Rectal smooth muscle tissue (tissue), 1 donor: ENCODE measurements at regions not wholly inside any gene's neighbourhood (a gene's known extent, or its start where the extent isn't known, plus 50 kb on each side); places are given as distances from the start of the nearest gene placed in this dataset.

Experiments used
- H3K27ac ChIP-seq: one replicate; pipeline ENCODE4 v1.7.0; 2013; ENCODE audit warnings: low read depth, low read length, inconsistent platforms
- H3K27me3 ChIP-seq: one replicate; pipeline ENCODE4 v1.7.0; 2013; ENCODE audit warnings: low read length; ENCODE audit not compliant: control insufficient read depth, insufficient read depth
- H3K36me3 ChIP-seq: one replicate; pipeline ENCODE4 v1.7.0; 2013; ENCODE audit warnings: low read length; ENCODE audit not compliant: control insufficient read depth, insufficient read depth
- H3K4me1 ChIP-seq: one replicate; pipeline ENCODE4 v1.7.0; 2013; ENCODE audit warnings: low read length; ENCODE audit not compliant: control insufficient read depth, insufficient read depth
- H3K4me3 ChIP-seq: one replicate; pipeline ENCODE4 v1.7.0; 2013; ENCODE audit warnings: low read length
- H3K9ac ChIP-seq: one replicate; pipeline ENCODE4 v1.7.0; 2013; ENCODE audit warnings: low read length

- Histone ChIP-seq H3K27ac (no peak overlapping the region), H3K27me3 (no peaks in the 10 kb centered on the region), H3K9ac (no peak overlapping the region), H3K36me3 (no peaks in the 10 kb centered on the region), H3K4me1 (no peaks in the 10 kb centered on the region), H3K4me3 (no peak overlapping the region)
These were observed 126.3 kb downstream of the SLC25A47 start for GRCh38 chr14:100449225-100449987.

GRCh38 chr14:100450049-100450448, 126.9 kb downstream of the SLC25A47 start:
- no peaks in the 10 kb centered on the region for H3K36me3 ChIP-seq
- H3K27ac ChIP-seq: no peak overlapping the region
- H3K4me1 ChIP-seq: no peaks in the 10 kb centered on the region
- H3K4me3 ChIP-seq: no peak overlapping the region
- H3K27me3 ChIP-seq: no peaks in the 10 kb centered on the region
- H3K9ac ChIP-seq: no peak overlapping the region

GRCh38 chr14:100450736-100451135, 127.6 kb downstream of the SLC25A47 start:
- Histone ChIP-seq H3K4me1 (no peaks in the 10 kb centered on the region), H3K27me3 (no peaks in the 10 kb centered on the region), H3K36me3 (no peaks in the 10 kb centered on the region), H3K4me3 (no peak overlapping the region), H3K27ac (no peak overlapping the region), H3K9ac (no peak overlapping the region)

GRCh38 chr14:100451264-100451663, 128.1 kb downstream of the SLC25A47 start:
- Histone ChIP-seq H3K36me3 (no peaks in the 10 kb centered on the region), H3K4me1 (no peaks in the 10 kb centered on the region), H3K27ac (no peak overlapping the region), H3K4me3 (no peak overlapping the region), H3K27me3 (no peaks in the 10 kb centered on the region), H3K9ac (no peak overlapping the region)

- Histone ChIP-seq H3K9ac (no peak overlapping the region), H3K4me1 (no peaks in the 10 kb centered on the region), H3K27ac (no peak overlapping the region), H3K36me3 (no peaks in the 10 kb centered on the region), H3K27me3 (no peaks in the 10 kb centered on the region), H3K4me3 (no peak overlapping the region)
These were observed 130.8 kb downstream of the SLC25A47 start for GRCh38 chr14:100453930-100454329.

- Histone ChIP-seq H3K4me3 (no peak overlapping the region), H3K27ac (no peak overlapping the region), H3K27me3 (no peaks in the 10 kb centered on the region), H3K4me1 (no peaks in the 10 kb centered on the region), H3K9ac (no peak overlapping the region), H3K36me3 (no peaks in the 10 kb centered on the region)
These were observed 131.3 kb downstream of the SLC25A47 start for GRCh38 chr14:100454437-100454836.

- no peak overlapping the region for H3K9ac ChIP-seq
- H3K4me3 ChIP-seq: no peak overlapping the region
- no peaks in the 10 kb centered on the region for H3K36me3 ChIP-seq
- no peaks in the 10 kb centered on the region for H3K4me1 ChIP-seq
- H3K27ac ChIP-seq: no peak overlapping the region
- H3K27me3 ChIP-seq: no peaks in the 10 kb centered on the region
These were observed 123.3 kb downstream of the BEGAIN start for GRCh38 chr14:100463937-100464336.

GRCh38 chr14:100466111-100466856, 120.9 kb downstream of the BEGAIN start:
- H3K36me3 ChIP-seq: peaks cover 5% of the 10 kb centered on the region
- no peak overlapping the region for H3K9ac ChIP-seq
- H3K4me3 ChIP-seq: no peak overlapping the region
- H3K27me3 ChIP-seq: no peaks in the 10 kb centered on the region
- no peak overlapping the region for H3K27ac ChIP-seq
- H3K4me1 ChIP-seq: no peaks in the 10 kb centered on the region

- H3K9ac ChIP-seq: no peak overlapping the region
- no peaks in the 10 kb centered on the region for H3K27me3 ChIP-seq
- no peak overlapping the region for H3K27ac ChIP-seq
- H3K36me3 ChIP-seq: peaks cover 5% of the 10 kb centered on the region
- H3K4me3 ChIP-seq: no peak overlapping the region
- no peaks in the 10 kb centered on the region for H3K4me1 ChIP-seq
These were observed 120.0 kb downstream of the BEGAIN start for GRCh38 chr14:100467046-100467750.

- Histone ChIP-seq H3K4me3 (no peak overlapping the region), H3K9ac (no peak overlapping the region), H3K27me3 (no peaks in the 10 kb centered on the region), H3K36me3 (peaks cover 5% of the 10 kb centered on the region), H3K4me1 (no peaks in the 10 kb centered on the region), H3K27ac (no peak overlapping the region)
These were observed 119.3 kb downstream of the BEGAIN start for GRCh38 chr14:100467939-100468338.

- no peak overlapping the region for H3K27ac ChIP-seq
- no peak overlapping the region for H3K4me3 ChIP-seq
- peaks cover 5% of the 10 kb centered on the region for H3K36me3 ChIP-seq
- no peak overlapping the region for H3K9ac ChIP-seq
- no peaks in the 10 kb centered on the region for H3K27me3 ChIP-seq
- H3K4me1 ChIP-seq: no peaks in the 10 kb centered on the region
These were observed 118.7 kb downstream of the BEGAIN start for GRCh38 chr14:100468557-100468956.

GRCh38 chr14:100469632-100470522, 117.3 kb downstream of the BEGAIN start:
- H3K4me3 ChIP-seq: no peak overlapping the region
- no peaks in the 10 kb centered on the region for H3K27me3 ChIP-seq
- H3K4me1 ChIP-seq: no peaks in the 10 kb centered on the region
- no peak overlapping the region for H3K27ac ChIP-seq
- peaks cover 5% of the 10 kb centered on the region for H3K36me3 ChIP-seq
- H3K9ac ChIP-seq: no peak overlapping the region
